H9 (cell line): ENCODE measurements at regions not wholly inside any gene's neighbourhood (a gene's known extent, or its start where the extent isn't known, plus 50 kb on each side); places are given as distances from the start of the nearest gene placed in this dataset.

ENCODE experiments used
- DNase-seq: peaks from one replicate; pipeline ENCODE4 v3.0.0-alpha.2; 2017
- H2AFZ ChIP-seq: one replicate; pipeline ENCODE4 v1.6.1; 2013; ENCODE audit warnings: mild to moderate bottlenecking, low read length, control low read depth, moderate library complexity
- H2AK5ac ChIP-seq: 2 replicates; pipeline ENCODE4 v1.6.1; 2013; ENCODE audit warnings: low read length, control low read depth, mixed read lengths; ENCODE audit not compliant: insufficient read length
- H2BK120ac ChIP-seq: one replicate; pipeline ENCODE4 v1.6.1; 2013; ENCODE audit warnings: low read depth, mild to moderate bottlenecking, low read length, control low read depth, inconsistent platforms; ENCODE audit not compliant: poor library complexity, severe bottlenecking
- H2BK12ac ChIP-seq: 2 replicates; pipeline ENCODE4 v1.6.1; 2013; ENCODE audit warnings: low read length, control low read depth, mixed read lengths, low read depth; ENCODE audit not compliant: insufficient read length
- H2BK15ac ChIP-seq: 2 replicates; pipeline ENCODE4 v1.6.1; 2013; ENCODE audit warnings: low read depth, low read length, control low read depth
- H2BK20ac ChIP-seq: one replicate; pipeline ENCODE4 v1.6.1; 2013; ENCODE audit warnings: low read depth, mild to moderate bottlenecking, low read length, control low read depth, inconsistent platforms; ENCODE audit not compliant: poor library complexity, severe bottlenecking
- H2BK5ac ChIP-seq: 2 replicates; pipeline ENCODE4 v1.6.1; 2013; ENCODE audit warnings: low read length, control low read depth, mixed read lengths; ENCODE audit not compliant: insufficient read length
- H3K14ac ChIP-seq: 2 replicates; pipeline ENCODE4 v1.6.1; 2013; ENCODE audit warnings: low read length, control low read depth; ENCODE audit not compliant: insufficient read depth
- H3K18ac ChIP-seq: 2 replicates; pipeline ENCODE4 v1.6.1; 2013; ENCODE audit warnings: low read depth, mild to moderate bottlenecking, mixed read lengths, low read length, control low read depth; ENCODE audit not compliant: insufficient read length
- H3K23ac ChIP-seq: 2 replicates; pipeline ENCODE4 v1.6.1; 2013; ENCODE audit warnings: low read length, control low read depth, mixed read lengths, low read depth; ENCODE audit not compliant: insufficient read length
- H3K23me2 ChIP-seq: 2 replicates; pipeline ENCODE4 v1.6.1; 2013; ENCODE audit warnings: low read depth, mild to moderate bottlenecking, mixed read lengths, low read length, control low read depth; ENCODE audit not compliant: insufficient read length, poor library complexity, severe bottlenecking
- H3K27ac ChIP-seq: 2 replicates; pipeline ENCODE4 v1.5.1; 2013; ENCODE audit warnings: low read length, control low read depth, mixed read lengths, low read depth; ENCODE audit not compliant: insufficient read length
- H3K27me3 ChIP-seq: 2 replicates; pipeline ENCODE4 v1.6.1; 2013; ENCODE audit warnings: low read length, control low read depth, inconsistent platforms; ENCODE audit not compliant: insufficient read depth
- H3K4ac ChIP-seq: 2 replicates; pipeline ENCODE4 v1.6.1; 2013; ENCODE audit warnings: low read depth, mild to moderate bottlenecking, control low read depth, inconsistent platforms, low read length, moderate library complexity
- H3K4me1 ChIP-seq: 2 replicates; pipeline ENCODE4 v1.6.1; 2013; ENCODE audit warnings: low read length, control low read depth, inconsistent platforms; ENCODE audit not compliant: insufficient read depth
- H3K4me2 ChIP-seq: 2 replicates; pipeline ENCODE4 v1.6.1; 2013; ENCODE audit warnings: low read length, control low read depth, mixed read lengths; ENCODE audit not compliant: insufficient read length, insufficient read depth
- H3K56ac ChIP-seq: 2 replicates; pipeline ENCODE4 v1.6.1; 2013; ENCODE audit warnings: low read depth, mild to moderate bottlenecking, mixed read lengths, low read length, control low read depth; ENCODE audit not compliant: insufficient read length
- H3K79me1 ChIP-seq: 2 replicates; pipeline ENCODE4 v1.6.1; 2013; ENCODE audit warnings: low read depth, mild to moderate bottlenecking, moderate library complexity, low read length, control low read depth, inconsistent platforms; ENCODE audit not compliant: insufficient read depth, poor library complexity, severe bottlenecking
- H3K79me2 ChIP-seq: 2 replicates; pipeline ENCODE4 v1.6.1; 2013; ENCODE audit warnings: low read length, control low read depth, inconsistent platforms; ENCODE audit not compliant: insufficient read depth
- H3K9ac ChIP-seq: 2 replicates; pipeline ENCODE4 v1.6.1; 2013; ENCODE audit warnings: low read length, control low read depth, mixed read lengths; ENCODE audit not compliant: insufficient read length; ENCODE audit errors: extremely low read depth
- H3K9me3 ChIP-seq: one replicate; pipeline ENCODE4 v1.6.1; 2013; ENCODE audit warnings: low read depth, low read length, inconsistent platforms; ENCODE audit not compliant: control insufficient read depth
- H3T11ph ChIP-seq: one replicate; pipeline ENCODE4 v1.6.1; 2013; ENCODE audit warnings: mild to moderate bottlenecking, low read length, control low read depth, inconsistent platforms
- H4K20me1 ChIP-seq: one replicate; pipeline ENCODE4 v1.6.1; 2013; ENCODE audit not compliant: control insufficient read depth, insufficient read length, insufficient read depth
- H4K5ac ChIP-seq: 2 replicates; pipeline ENCODE4 v1.6.1; 2013; ENCODE audit warnings: low read depth, mild to moderate bottlenecking, mixed read lengths, low read length, control low read depth; ENCODE audit not compliant: insufficient read length
- H4K8ac ChIP-seq: replicated peaks from 2 replicates; pipeline ENCODE4 v1.6.1; 2013; ENCODE audit warnings: low read length, control low read depth, mixed read lengths, low read depth; ENCODE audit not compliant: insufficient read length
- H4K91ac ChIP-seq: 2 replicates; pipeline ENCODE4 v1.6.1; 2013; ENCODE audit warnings: low read depth, mild to moderate bottlenecking, moderate library complexity, mixed read lengths, low read length, control low read depth; ENCODE audit not compliant: insufficient read length
- H3K27ac Mint-ChIP-seq, 3 experiments: 2 replicates in 2 of 3; 3 replicates in 1 of 3; pipeline ENCODE4 v1.8.0; 2020 to 2021; ENCODE audit warnings: mixed read lengths in 3 of 3, mild to moderate bottlenecking in 1 of 3, moderate library complexity in 1 of 3
- H3K27me3 Mint-ChIP-seq: 2 replicates; pipeline ENCODE4 v1.8.0; 2021; ENCODE audit warnings: low read depth, mild to moderate bottlenecking, moderate library complexity, mixed read lengths
- H3K36me3 Mint-ChIP-seq, 3 experiments: 2 replicates in 2 of 3; 3 replicates in 1 of 3; pipeline ENCODE4 v1.8.0; 2020 to 2021; ENCODE audit warnings: low read depth in 3 of 3, mixed read lengths in 3 of 3; ENCODE audit not compliant: insufficient read depth in 1 of 3
- H3K4me1 Mint-ChIP-seq, 2 experiments: 2 replicates each; pipeline ENCODE4 v1.8.0; 2020; ENCODE audit warnings: mixed read lengths in 2 of 2
- H3K4me3 Mint-ChIP-seq, 2 experiments: 2 replicates in 1 of 2; 3 replicates in 1 of 2; pipeline ENCODE4 v1.8.0; 2020 to 2021; ENCODE audit warnings: mild to moderate bottlenecking in 2 of 2, mixed read lengths in 2 of 2, moderate library complexity in 1 of 2
- H3K9me3 Mint-ChIP-seq, 2 experiments: 2 replicates in 1 of 2; 3 replicates in 1 of 2; pipeline ENCODE4 v1.8.0; 2020; ENCODE audit warnings: mild to moderate bottlenecking in 2 of 2, mixed read lengths in 2 of 2, moderate library complexity in 1 of 2
- CTCF ChIP-seq: fragments of 200-600 bp; sonication (generic); conservative IDR thresholded peaks from 3 replicates; pipeline ENCODE4 v1.8.0; 2021; ENCODE audit warnings: antibody characterized with exemption, mild to moderate bottlenecking
- WGBS: extraction: QIAGEN DNeasy Blood & Tissue Kit; methylation state at CpG from one replicate; pipeline ENCODE4 v1.1.7; 2013; ENCODE audit warnings: missing lambda C conversion rate, low lambda C conversion rate, mixed read lengths; ENCODE audit not compliant: insufficient read length; ENCODE audit errors: extremely low coverage; 5-methylcytosine and 5-hydroxymethylcytosine counted together

GRCh38 chr10:61285749-61286148 is 167.4 kb downstream of the TMEM26 start:
- H4K8ac ChIP-seq: no peak overlapping the region
- DNase-seq: no peak
- no peak overlapping the region for H3K23ac ChIP-seq
- no peak overlapping the region for H2AFZ ChIP-seq
- peaks cover 0 to 9% (median 0%) of the 10 kb centered on the region in 3 experiments; a peak in 1 of 7 replicates for H3K36me3 Mint-ChIP-seq
- TF ChIP-seq CTCF: no peak
- no peak overlapping the region for H2BK20ac ChIP-seq
- H3K9me3 ChIP-seq: no peaks in the 10 kb centered on the region
- H3K9ac ChIP-seq: no peak overlapping the region
- H3K4me1 Mint-ChIP-seq: peaks cover 0 to 2% of the 10 kb centered on the region in 2 experiments; a peak in 1 of 4 replicates
- no peak overlapping the region for H2BK120ac ChIP-seq
- H3K14ac ChIP-seq: no peak overlapping the region
- H4K91ac ChIP-seq: no peak overlapping the region
- no peak overlapping the region for H3K4ac ChIP-seq
- H3K27me3 Mint-ChIP-seq: no peaks in the 10 kb centered on the region; the same call in 1 of the 2 replicates
- H3K79me2 ChIP-seq: no peaks in the 10 kb centered on the region
- H2BK15ac ChIP-seq: no peak overlapping the region
- no peak overlapping the region for H3K18ac ChIP-seq
- H2AK5ac ChIP-seq: no peak overlapping the region
- H3T11ph ChIP-seq: no peak overlapping the region
- H3K4me1 ChIP-seq: no peaks in the 10 kb centered on the region
- WGBS: no CpG with 5 or more reads among the region's 6 CpGs
- H3K79me1 ChIP-seq: no peaks in the 10 kb centered on the region
- H3K56ac ChIP-seq: no peak overlapping the region
- H3K27ac ChIP-seq: no peak overlapping the region
- no peak overlapping the region for H3K4me3 Mint-ChIP-seq
- no peaks in the 10 kb centered on the region for H4K20me1 ChIP-seq
- no peak overlapping the region for H3K4me2 ChIP-seq
- H2BK5ac ChIP-seq: no peak overlapping the region
- H3K9me3 Mint-ChIP-seq: peaks cover 7 to 9% of the 10 kb centered on the region in 2 experiments; a peak in 4 of 5 replicates
- no peak overlapping the region for H4K5ac ChIP-seq
- no peak overlapping the region for H3K27ac Mint-ChIP-seq
- no peaks in the 10 kb centered on the region for H3K27me3 ChIP-seq
- no peaks in the 10 kb centered on the region for H3K23me2 ChIP-seq
- no peak overlapping the region for H2BK12ac ChIP-seq
